Central memory CD8-positive, alpha-beta T cell (primary cell): ENCODE measurements at regions not wholly inside any gene's neighbourhood (a gene's known extent, or its start where the extent isn't known, plus 50 kb on each side); places are given as distances from the start of the nearest gene placed in this dataset.

Experiments
- ATAC-seq: fragments of 150-1000 bp; cut with Tn5 transposase; replicated peaks from 2 replicates; pipeline ENCODE4 v1.10.0; 2022; ENCODE audit warnings: mild to moderate bottlenecking, moderate FRiP score, moderate number of reproducible peaks; ENCODE audit not compliant: poor library complexity, severe bottlenecking; ENCODE audit errors: extremely low read depth
- DNase-seq, 2 donors: peaks; one replicate each; pipeline ENCODE4 v3.0.0; 2021; ENCODE audit warnings: low spot score in 2 of 2
- H3K27ac Mint-ChIP-seq: one replicate; pipeline ENCODE4 v1.8.0; 2022; ENCODE audit warnings: low read depth, mild to moderate bottlenecking, moderate library complexity, mixed read lengths
- H3K27me3 Mint-ChIP-seq: one replicate; pipeline ENCODE4 v1.8.0; 2022; ENCODE audit warnings: mixed read lengths
- H3K36me3 Mint-ChIP-seq: one replicate; pipeline ENCODE4 v1.8.0; 2022; ENCODE audit warnings: mild to moderate bottlenecking, moderate library complexity, mixed read lengths; ENCODE audit not compliant: insufficient read depth
- H3K4me1 Mint-ChIP-seq: one replicate; pipeline ENCODE4 v1.8.0; 2022; ENCODE audit warnings: mixed read lengths
- H3K4me3 Mint-ChIP-seq: one replicate; pipeline ENCODE4 v1.8.0; 2022; ENCODE audit warnings: mild to moderate bottlenecking, moderate library complexity, mixed read lengths
- H3K9me3 Mint-ChIP-seq: one replicate; pipeline ENCODE4 v1.8.0; 2022; ENCODE audit warnings: mixed read lengths

GRCh38 chr10:129126982-129127381, 340.1 kb upstream of the MGMT start:
- no peak overlapping the region for H3K27ac Mint-ChIP-seq
- DNase-seq (no peak), ATAC-seq (no peak)
- no peaks in the 10 kb centered on the region for H3K9me3 Mint-ChIP-seq
- H3K36me3 Mint-ChIP-seq, result no peaks in the 10 kb centered on the region
- H3K4me3 Mint-ChIP-seq, result no peak overlapping the region
- H3K4me1 Mint-ChIP-seq, result no peaks in the 10 kb centered on the region
- peaks cover 15% of the 10 kb centered on the region for H3K27me3 Mint-ChIP-seq

GRCh38 chr10:129131457-129132132, 335.4 kb upstream of the MGMT start:
- ATAC-seq (no peak), DNase-seq (no peak)
- Mint-ChIP-seq H3K4me1 (no peaks in the 10 kb centered on the region), H3K36me3 (no peaks in the 10 kb centered on the region), H3K27me3 (peaks cover 15% of the 10 kb centered on the region), H3K9me3 (no peaks in the 10 kb centered on the region), H3K27ac (no peak overlapping the region), H3K4me3 (no peak overlapping the region)

DNA sequence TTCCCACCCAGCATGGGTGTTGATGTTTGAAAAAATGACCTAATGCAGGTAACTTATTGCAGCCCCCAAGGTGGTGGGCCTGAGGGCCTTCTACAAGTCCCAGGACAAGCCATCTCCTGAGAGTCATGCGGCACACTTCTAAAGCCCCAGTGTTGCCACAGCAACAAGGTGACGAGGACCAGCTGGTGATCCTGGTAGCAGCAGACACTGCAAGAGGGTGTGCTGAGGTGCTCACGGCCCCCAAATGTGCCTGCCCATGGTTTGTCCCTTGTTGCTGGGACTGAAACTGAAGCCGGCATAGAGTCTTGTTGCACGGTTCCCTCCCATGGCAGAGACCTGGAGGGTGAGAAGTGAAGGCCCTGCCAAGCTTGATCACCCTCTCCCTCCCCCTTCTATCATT, 333.2 kb upstream of the MGMT start:
- no peaks in the 10 kb centered on the region for H3K4me1 Mint-ChIP-seq
- H3K4me3 Mint-ChIP-seq, result no peak overlapping the region
- no peaks in the 10 kb centered on the region for H3K36me3 Mint-ChIP-seq
- no peaks in the 10 kb centered on the region for H3K9me3 Mint-ChIP-seq
- no peak overlapping the region for H3K27ac Mint-ChIP-seq
- ATAC-seq (no peak), DNase-seq (no peak)
- H3K27me3 Mint-ChIP-seq, result peaks cover 15% of the 10 kb centered on the region

DNA sequence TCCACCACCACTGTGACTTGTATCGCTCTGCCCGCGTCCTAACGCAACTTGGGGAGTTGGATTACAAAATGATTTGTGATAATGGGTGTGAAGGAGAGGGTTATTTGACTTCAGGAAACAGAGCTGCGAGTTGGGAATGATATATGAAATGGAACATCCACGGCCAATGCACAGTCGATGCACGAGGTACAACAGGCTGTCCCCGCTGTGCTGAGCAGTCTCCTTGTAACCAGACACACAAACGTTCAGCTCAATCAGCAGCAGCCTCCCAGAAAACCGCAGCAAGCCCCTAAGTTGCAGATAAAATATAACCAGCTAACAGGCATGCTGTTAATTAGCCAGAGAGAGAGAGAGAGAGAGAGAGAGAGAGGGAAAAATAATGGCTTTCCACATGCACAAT, 332.7 kb upstream of the MGMT start:
- Mint-ChIP-seq H3K4me3 (no peak overlapping the region), H3K27me3 (peaks cover 15% of the 10 kb centered on the region)
- no peak for ATAC-seq

GRCh38 chr10:129135624-129136023, 331.4 kb upstream of the MGMT start:
- no peak for ATAC-seq
- no peaks in the 10 kb centered on the region for H3K36me3 Mint-ChIP-seq
- H3K9me3 Mint-ChIP-seq, result no peaks in the 10 kb centered on the region
- no peak overlapping the region for H3K27ac Mint-ChIP-seq
- no peaks in the 10 kb centered on the region for H3K4me1 Mint-ChIP-seq
- peaks cover 26% of the 10 kb centered on the region for H3K27me3 Mint-ChIP-seq
- H3K4me3 Mint-ChIP-seq, result no peak overlapping the region
- no peak for DNase-seq

More for the DNA sequence above, 332.7 kb upstream of the MGMT start:
- H3K27ac Mint-ChIP-seq, result no peak overlapping the region
- DNase-seq, result no peak
- no peaks in the 10 kb centered on the region for H3K4me1 Mint-ChIP-seq
- H3K9me3 Mint-ChIP-seq, result no peaks in the 10 kb centered on the region
- no peaks in the 10 kb centered on the region for H3K36me3 Mint-ChIP-seq

DNA sequence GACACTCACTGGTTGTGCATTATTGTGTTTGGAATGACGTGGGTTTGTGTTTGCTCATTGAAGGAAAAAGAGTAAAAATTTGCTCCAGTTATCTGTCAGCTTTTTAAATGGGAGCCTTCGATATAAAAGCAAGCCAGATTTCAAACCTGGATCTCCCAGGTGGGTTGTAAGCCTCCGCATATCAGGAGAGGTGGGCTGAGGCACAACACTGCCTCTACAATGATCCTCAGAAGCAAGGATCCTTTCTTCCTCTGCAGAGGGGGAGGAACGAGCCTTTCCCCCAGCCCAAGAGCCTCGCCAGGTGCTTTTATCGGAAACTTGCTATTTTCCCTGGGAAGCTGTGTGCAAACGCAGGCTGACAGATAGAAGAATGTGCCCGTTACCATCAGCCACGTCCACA, 331.0 kb upstream of the MGMT start:
- Mint-ChIP-seq H3K36me3 (no peaks in the 10 kb centered on the region), H3K4me3 (no peak overlapping the region), H3K27ac (no peak overlapping the region), H3K27me3 (peaks cover 26% of the 10 kb centered on the region), H3K4me1 (no peaks in the 10 kb centered on the region), H3K9me3 (no peaks in the 10 kb centered on the region)
- ATAC-seq, result no peak
- no peak for DNase-seq

DNA sequence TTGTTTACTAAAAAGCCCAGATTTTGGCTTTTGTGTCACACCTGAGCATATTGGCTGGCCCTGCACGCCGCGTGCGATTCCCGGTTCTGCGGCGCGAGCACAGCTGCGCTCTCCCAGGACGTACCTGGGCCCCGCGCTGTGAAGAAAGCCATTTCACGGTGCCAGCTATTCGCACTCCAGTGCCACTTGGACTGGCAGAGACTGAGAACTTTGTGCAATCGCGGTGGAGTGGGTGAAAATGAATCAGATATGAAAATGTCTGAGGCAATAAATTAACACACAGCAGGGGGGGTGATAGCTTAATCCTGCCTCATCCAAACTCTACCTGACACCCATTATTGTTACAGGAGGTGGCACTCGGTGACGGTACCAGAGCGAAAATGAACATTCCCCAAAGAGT, 330.1 kb upstream of the MGMT start:
- Mint-ChIP-seq H3K9me3 (no peaks in the 10 kb centered on the region), H3K27ac (no peak overlapping the region), H3K4me3 (no peak overlapping the region), H3K27me3 (peaks cover 25% of the 10 kb centered on the region), H3K36me3 (no peaks in the 10 kb centered on the region), H3K4me1 (no peaks in the 10 kb centered on the region)
- no peak for DNase-seq
- no peak for ATAC-seq

GRCh38 chr10:129140921-129141885, 325.8 kb upstream of the MGMT start:
- Mint-ChIP-seq H3K4me3 (no peak overlapping the region), H3K36me3 (no peaks in the 10 kb centered on the region), H3K9me3 (no peaks in the 10 kb centered on the region), H3K4me1 (peaks cover 5% of the 10 kb centered on the region), H3K27me3 (peaks cover 51% of the 10 kb centered on the region), H3K27ac (no peak overlapping the region)
- ATAC-seq (no peak), DNase-seq (no peak)

DNA sequence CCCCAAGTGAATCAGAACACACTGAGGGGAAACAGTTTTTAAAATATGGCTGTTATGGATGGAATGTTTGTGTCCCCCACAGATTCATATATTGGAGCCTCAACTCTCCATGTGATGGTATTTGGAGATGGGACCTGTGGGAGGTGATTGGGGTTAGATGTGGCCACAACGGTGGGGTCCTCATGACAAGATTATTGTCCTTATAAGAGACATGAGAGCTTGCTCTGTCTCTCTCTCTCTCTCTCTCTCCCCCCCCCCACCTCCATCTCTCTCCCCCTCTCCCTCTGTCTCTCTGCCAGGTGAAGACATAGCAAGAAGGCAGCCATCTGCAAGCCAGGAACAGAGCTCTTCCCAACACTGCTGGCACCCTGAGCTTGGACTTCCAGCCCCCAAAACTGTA, 315.8 kb upstream of the MGMT start:
- no peak for ATAC-seq
- Mint-ChIP-seq H3K9me3 (peaks cover 8% of the 10 kb centered on the region), H3K36me3 (no peaks in the 10 kb centered on the region), H3K4me1 (no peaks in the 10 kb centered on the region), H3K27ac (no peak overlapping the region), H3K27me3 (peaks cover 18% of the 10 kb centered on the region), H3K4me3 (no peak overlapping the region)
- no peak for DNase-seq

DNA sequence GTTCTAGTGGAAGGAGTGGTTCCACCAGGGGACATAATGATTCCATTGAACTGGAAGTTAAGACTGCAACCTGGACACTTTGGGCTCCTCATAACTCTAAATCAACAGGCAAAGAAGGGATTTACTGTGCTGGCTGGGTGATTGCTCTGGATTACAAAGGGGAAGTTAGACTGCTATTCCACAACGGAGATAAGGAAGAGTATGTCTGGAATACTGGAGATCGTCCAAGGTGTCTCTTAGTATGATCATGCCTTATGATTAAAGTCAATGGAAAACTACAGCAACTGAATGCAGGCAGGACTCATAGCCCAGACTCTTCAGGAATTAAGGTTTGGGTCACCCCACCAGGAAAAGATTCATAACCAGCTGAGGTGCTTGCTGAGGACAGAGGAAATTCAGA, 310.6 kb upstream of the MGMT start:
- Mint-ChIP-seq H3K4me1 (no peaks in the 10 kb centered on the region), H3K4me3 (no peak overlapping the region), H3K27me3 (peaks cover 20% of the 10 kb centered on the region), H3K27ac (no peak overlapping the region), H3K36me3 (no peaks in the 10 kb centered on the region), H3K9me3 (peaks cover 12% of the 10 kb centered on the region)
- DNase-seq (no peak), ATAC-seq (no peak)

DNA sequence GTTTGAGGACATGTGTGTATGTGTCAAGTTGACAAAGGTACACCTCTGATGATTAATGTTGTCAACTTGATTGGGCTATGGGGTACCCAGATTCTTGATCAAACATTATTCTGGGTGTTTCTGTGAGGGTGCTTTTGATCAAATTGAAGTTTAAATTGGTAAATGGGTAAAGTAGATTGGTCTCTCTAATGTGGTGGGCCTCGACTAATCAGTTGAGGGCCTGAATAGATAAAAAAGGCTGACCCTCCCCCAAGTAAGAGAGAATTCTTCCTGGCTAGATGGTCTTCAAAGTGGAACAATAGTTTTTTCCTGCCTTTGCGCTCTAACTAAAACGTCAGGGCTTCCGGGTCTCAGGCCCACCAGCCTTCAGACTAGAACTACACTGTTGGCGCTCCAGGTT, 309.9 kb upstream of the MGMT start:
- no peak for ATAC-seq
- H3K27ac Mint-ChIP-seq, result no peak overlapping the region

DNA sequence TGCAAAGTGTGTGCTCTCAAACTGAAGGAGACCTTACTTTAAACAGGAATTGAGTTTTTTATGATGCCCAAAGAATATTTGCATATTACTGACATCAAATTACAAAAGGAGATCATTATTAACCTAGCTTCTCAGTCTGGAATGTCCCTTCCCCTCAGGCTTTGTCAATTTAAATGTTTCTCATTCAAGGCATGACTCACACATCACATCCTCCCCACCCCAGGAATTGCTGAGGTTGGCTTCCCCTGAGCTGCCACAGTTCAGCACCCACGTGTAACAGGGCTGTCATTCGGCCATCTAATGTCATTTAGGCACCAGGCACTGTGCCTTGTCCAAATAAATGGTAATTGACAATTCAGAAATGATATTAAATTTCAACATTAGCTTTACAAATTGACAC, 305.9 kb upstream of the MGMT start:
- Mint-ChIP-seq H3K36me3 (no peaks in the 10 kb centered on the region), H3K27ac (no peak overlapping the region), H3K4me3 (no peak overlapping the region), H3K27me3 (peaks cover 7% of the 10 kb centered on the region), H3K4me1 (no peaks in the 10 kb centered on the region), H3K9me3 (peaks cover 4% of the 10 kb centered on the region)
- DNase-seq (no peak), ATAC-seq (no peak)

More for the DNA sequence above, 309.9 kb upstream of the MGMT start:
- no peak for DNase-seq
- Mint-ChIP-seq H3K9me3 (peaks cover 12% of the 10 kb centered on the region), H3K27me3 (peaks cover 12% of the 10 kb centered on the region), H3K4me3 (no peak overlapping the region), H3K4me1 (no peaks in the 10 kb centered on the region), H3K36me3 (no peaks in the 10 kb centered on the region)

DNA sequence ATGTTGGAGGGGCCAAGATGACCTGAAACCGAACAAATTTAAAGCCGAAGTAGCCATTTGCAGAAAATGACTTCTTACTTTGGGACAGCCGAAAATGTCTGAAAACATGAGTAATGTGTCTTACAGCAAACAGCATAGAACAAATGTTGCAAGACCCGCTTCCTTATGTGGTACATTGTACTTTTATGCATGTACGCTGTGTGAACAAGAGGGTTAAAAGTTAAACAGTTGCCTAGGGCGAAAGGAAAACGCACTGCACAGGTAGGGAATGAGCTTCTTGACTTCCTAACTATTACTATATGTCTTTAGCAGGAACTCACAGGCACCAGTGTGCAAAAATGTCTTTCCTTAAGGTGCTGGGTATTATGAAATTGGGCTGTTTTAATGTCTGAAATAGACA, 303.5 kb upstream of the MGMT start:
- H3K27me3 Mint-ChIP-seq, result no peaks in the 10 kb centered on the region
- no peak for ATAC-seq
- H3K4me1 Mint-ChIP-seq, result no peaks in the 10 kb centered on the region
- no peaks in the 10 kb centered on the region for H3K36me3 Mint-ChIP-seq
- no peak overlapping the region for H3K27ac Mint-ChIP-seq
- H3K9me3 Mint-ChIP-seq, result no peaks in the 10 kb centered on the region
- no peak for DNase-seq
- no peak overlapping the region for H3K4me3 Mint-ChIP-seq
